Ovary (tissue), 7 donors: ENCODE measurements at regions not wholly inside any gene's neighbourhood (a gene's known extent, or its start where the extent isn't known, plus 50 kb on each side); places are given as distances from the start of the nearest gene placed in this dataset.

Source experiments
- DNase-seq, 5 donors: peaks; one replicate each; pipeline ENCODE4 v3.0.0-alpha.2; 2019 to 2020
- H3K27ac ChIP-seq, 2 donors: fragments of 200-600 bp; one replicate each; pipeline versions ENCODE4 v1.5.1 to v1.8.0; 2019 to 2022
- H3K27me3 ChIP-seq: fragments of 200-600 bp; one replicate; pipeline ENCODE4 v1.8.0; 2022
- H3K36me3 ChIP-seq: fragments of 200-600 bp; sonication (generic); one replicate; pipeline ENCODE4 v1.5.1; 2019
- H3K4me1 ChIP-seq: one replicate; pipeline ENCODE4 v1.8.1; 2013; ENCODE audit warnings: mild to moderate bottlenecking, moderate library complexity; ENCODE audit not compliant: insufficient read depth
- H3K4me3 ChIP-seq: fragments of 200-600 bp; sonication (generic); one replicate; pipeline ENCODE4 v1.5.1; 2017
- H3K9me3 ChIP-seq, 2 donors: fragments of 200-600 bp in 1 of 2; sonication (generic) in 1 of 2; one replicate each; pipeline versions ENCODE4 v1.5.1 to v1.8.1; 2013 to 2019; ENCODE audit warnings: mild to moderate bottlenecking in 1 of 2, moderate library complexity in 1 of 2
- CTCF ChIP-seq, 3 donors: fragments of 450-650 bp in 2 of 3; fragments of 200-600 bp in 1 of 3; IDR thresholded peaks; one replicate each; pipeline versions ENCODE4 v1.5.1 to v1.8.0; 2016 to 2022; ENCODE audit warnings: antibody characterized with exemption in 3 of 3, mild to moderate bottlenecking in 1 of 3
- EP300 ChIP-seq: sonication (generic); formaldehyde crosslinking; IDR thresholded peaks from one replicate; pipeline ENCODE4 v1.6.1; 2017; ENCODE audit warnings: antibody characterized with exemption
- POLR2A ChIP-seq: fragments of 450-650 bp; IDR thresholded peaks from one replicate; pipeline ENCODE4 v1.6.1; 2017; ENCODE audit warnings: antibody characterized with exemption, mild to moderate bottlenecking, moderate library complexity
- WGBS, 3 donors: extraction: QIAGEN DNeasy Blood & Tissue Kit in 1 of 3; methylation state at CpG; one replicate each; pipeline versions ENCODE4 v1.1.5 to v1.1.7; 2013 to 2017; 5-methylcytosine and 5-hydroxymethylcytosine counted together
- intact Hi-C, 4 donors: fragments of 100-400 bp; cut with DNase I; formaldehyde crosslinking; loops; one replicate each; pipeline versions ENCODE4 v1.11.0 to v1.15.1; 2022 to 2023
- donor health status: DM: no; HTN: no; CAD: no; lungs with moderate emphysema.
- donor health status: DM: no; HTN: no; CAD: no.
- donor health status: Bipolar disorder and iron deficiency.
- donor health status: DM: no; HTN: no; CAD: no.
- donor health status: DM: yes; HTN: yes; CAD: no.

GRCh38 chr5:156109317-156110023 is 217.5 kb upstream of the SGCD start:
- intact Hi-C loops = no loop called here
- Histone ChIP-seq H3K27me3 (no peaks in the 10 kb centered on the region), H3K4me1 (no peaks in the 10 kb centered on the region), H3K4me3 (no peak overlapping the region), H3K27ac (no peak overlapping the region), H3K36me3 (no peaks in the 10 kb centered on the region), H3K9me3 (no peaks in the 10 kb centered on the region)
- no peak for TF ChIP-seq POLR2A
- TF ChIP-seq EP300 = no peak
- TF ChIP-seq CTCF (IDR thresholded peaks at IDR 0.05) = no peak
- no peak for DNase-seq
- 88 to 93% (median 91%) methylated on average over 2 of the region's 2 CpGs for WGBS, 3 donors

GRCh38 chr5:156119692-156120091 is 207.3 kb upstream of the SGCD start:
- H3K27ac ChIP-seq = no peak overlapping the region
- WGBS, 3 donors = 90 to 92% (median 90%) methylated on average over 4 of the region's 4 CpGs
- TF ChIP-seq EP300 = no peak
- TF ChIP-seq CTCF (IDR thresholded peaks at IDR 0.05) = no peak
- no peak for TF ChIP-seq POLR2A
- no peak for DNase-seq
- intact Hi-C loops = no loop called here
- no peaks in the 10 kb centered on the region for H3K36me3 ChIP-seq
- no peak overlapping the region for H3K4me3 ChIP-seq
- H3K27me3 ChIP-seq = no peaks in the 10 kb centered on the region
- no peaks in the 10 kb centered on the region for H3K9me3 ChIP-seq
- H3K4me1 ChIP-seq = no peaks in the 10 kb centered on the region

DNA sequence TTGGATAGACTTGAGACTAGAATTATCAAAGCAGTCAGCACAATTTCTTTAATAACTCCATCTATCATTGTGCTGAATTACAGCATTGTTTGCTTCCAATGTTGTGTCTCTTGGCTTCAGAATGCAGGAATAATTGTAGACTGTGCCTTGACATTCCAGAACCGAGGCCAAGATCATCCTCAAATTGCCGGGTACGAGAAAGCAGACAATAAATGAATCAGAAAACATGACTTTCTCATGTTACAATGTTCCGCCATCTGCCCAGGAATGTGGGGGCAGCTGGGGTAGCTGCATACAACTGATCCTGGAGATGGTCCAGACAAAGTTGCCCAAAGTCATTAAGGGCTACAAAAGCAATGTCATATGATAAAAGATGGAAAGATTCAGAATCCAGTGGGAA is 206.2 kb upstream of the SGCD start:
- no peak overlapping the region for H3K4me3 ChIP-seq

GRCh38 chr5:156121234-156121633 is 205.7 kb upstream of the SGCD start:
- Histone ChIP-seq H3K9me3 (no peaks in the 10 kb centered on the region), H3K4me1 (no peaks in the 10 kb centered on the region), H3K27ac (no peak overlapping the region), H3K4me3 (no peak overlapping the region), H3K27me3 (no peaks in the 10 kb centered on the region), H3K36me3 (no peaks in the 10 kb centered on the region)
- TF ChIP-seq POLR2A = no peak
- no peak for TF ChIP-seq EP300
- no peak for TF ChIP-seq CTCF (IDR thresholded peaks at IDR 0.05)
- intact Hi-C loops = no loop called here
- DNase-seq = no peak
- 48 to 60% (median 56%) methylated on average over 3 of the region's 3 CpGs for WGBS, 3 donors

More for the DNA sequence above, 206.2 kb upstream of the SGCD start:
- 7 to 20% (median 7%) methylated on average over 4 of the region's 4 CpGs for WGBS, 3 donors
- no peaks in the 10 kb centered on the region for H3K4me1 ChIP-seq
- no peaks in the 10 kb centered on the region for H3K9me3 ChIP-seq
- no peak overlapping the region for H3K27ac ChIP-seq
- no peaks in the 10 kb centered on the region for H3K27me3 ChIP-seq
- no peak for TF ChIP-seq EP300
- DNase-seq = no peak
- intact Hi-C loops = no loop called here
- no peaks in the 10 kb centered on the region for H3K36me3 ChIP-seq

- H3K27me3 ChIP-seq = no peaks in the 10 kb centered on the region
- no peak for DNase-seq
- no peaks in the 10 kb centered on the region for H3K9me3 ChIP-seq
- WGBS, 3 donors = 3 to 18% (median 3%) methylated on average over 1 of the region's 1 CpG
- no peak overlapping the region for H3K4me3 ChIP-seq
- H3K4me1 ChIP-seq = no peaks in the 10 kb centered on the region
- H3K36me3 ChIP-seq = no peaks in the 10 kb centered on the region
- H3K27ac ChIP-seq = no peak overlapping the region
- no peak for TF ChIP-seq POLR2A
- TF ChIP-seq EP300 = no peak
- no peak for TF ChIP-seq CTCF (IDR thresholded peaks at IDR 0.05)
- intact Hi-C loops = no loop called here
These were observed 205.1 kb upstream of the SGCD start for GRCh38 chr5:156121882-156122281.
